Suprapubic skin (tissue), 4 donors: ENCODE measurements at regions not wholly inside any gene's neighbourhood (a gene's known extent, or its start where the extent isn't known, plus 50 kb on each side); places are given as distances from the start of the nearest gene placed in this dataset.

Source experiments
- DNase-seq, 2 donors: peaks; one replicate each; pipeline ENCODE4 v3.0.0-alpha.2; 2019; ENCODE audit warnings: low spot score in 2 of 2
- H3K27ac ChIP-seq: fragments of 200-600 bp; sonication (generic); one replicate; pipeline ENCODE4 v1.5.1; 2019
- H3K27me3 ChIP-seq: fragments of 200-600 bp; sonication (generic); one replicate; pipeline ENCODE4 v1.5.1; 2019
- H3K36me3 ChIP-seq: fragments of 200-600 bp; sonication (generic); one replicate; pipeline ENCODE4 v1.5.1; 2019
- H3K4me1 ChIP-seq: fragments of 200-600 bp; sonication (generic); one replicate; pipeline ENCODE4 v1.5.1; 2019
- H3K4me3 ChIP-seq: fragments of 200-600 bp; sonication (generic); one replicate; pipeline ENCODE4 v1.5.1; 2019; ENCODE audit warnings: mild to moderate bottlenecking
- H3K9me3 ChIP-seq: fragments of 200-600 bp; sonication (generic); one replicate; pipeline ENCODE4 v1.5.1; 2019
- CTCF ChIP-seq, 2 donors: fragments of 200-600 bp in 1 of 2; fragments of 450-650 bp in 1 of 2; sonication (generic) in 1 of 2; IDR thresholded peaks; one replicate each; pipeline ENCODE4 v1.5.1; 2016 to 2019; ENCODE audit warnings: antibody characterized with exemption in 2 of 2, mild to moderate bottlenecking in 1 of 2, moderate library complexity in 1 of 2
- EP300 ChIP-seq: sonication (generic); formaldehyde crosslinking; IDR thresholded peaks from one replicate; pipeline ENCODE4 v1.6.1; 2017; ENCODE audit warnings: antibody characterized with exemption
- POLR2A ChIP-seq, 2 donors: fragments of 450-650 bp; IDR thresholded peaks; one replicate each; pipeline ENCODE4 v1.6.1; 2017; ENCODE audit warnings: antibody characterized with exemption in 2 of 2, mild to moderate bottlenecking in 2 of 2, moderate library complexity in 2 of 2
- POLR2AphosphoS5 ChIP-seq, 3 donors: sonication (generic); formaldehyde crosslinking; IDR thresholded peaks; one replicate each; pipeline ENCODE4 v1.6.1; 2017; ENCODE audit warnings: antibody characterized with exemption in 3 of 3
- WGBS: methylation state at CpG from one replicate; pipeline ENCODE4 v1.1.5; 2018; 5-methylcytosine and 5-hydroxymethylcytosine counted together

- Histone ChIP-seq H3K4me1 (no peaks in the 10 kb centered on the region), H3K27me3 (no peaks in the 10 kb centered on the region), H3K9me3 (peaks cover 4% of the 10 kb centered on the region), H3K36me3 (no peaks in the 10 kb centered on the region), H3K4me3 (no peak overlapping the region), H3K27ac (no peak overlapping the region)
- DNase-seq = no peak
- TF ChIP-seq EP300 (no peak), CTCF (IDR thresholded peaks at IDR 0.05) (no peak), POLR2AphosphoS5 (IDR thresholded peaks at IDR 0.05) (no peak)
- WGBS = 87% methylated on average over 9 of the region's 9 CpGs
Measured at GRCh38 chr2:5026571-5027234, 665.5 kb upstream of the SOX11 start.

GRCh38 chr2:5035057-5035488, 657.1 kb upstream of the SOX11 start:
- H3K27ac ChIP-seq = no peak overlapping the region
- no peaks in the 10 kb centered on the region for H3K4me1 ChIP-seq
- 79% methylated on average over 6 of the region's 6 CpGs for WGBS
- no peaks in the 10 kb centered on the region for H3K27me3 ChIP-seq
- no peak for TF ChIP-seq EP300
- TF ChIP-seq CTCF (IDR thresholded peaks at IDR 0.05) = no peak
- no peak for TF ChIP-seq POLR2AphosphoS5 (IDR thresholded peaks at IDR 0.05)
- no peak for TF ChIP-seq POLR2A (IDR thresholded peaks at IDR 0.05)
- DNase-seq = no peak
- H3K4me3 ChIP-seq = no peak overlapping the region
- no peaks in the 10 kb centered on the region for H3K36me3 ChIP-seq
- no peaks in the 10 kb centered on the region for H3K9me3 ChIP-seq

GRCh38 chr2:5036256-5036655, 655.9 kb upstream of the SOX11 start:
- Histone ChIP-seq H3K27me3 (no peaks in the 10 kb centered on the region), H3K4me3 (no peak overlapping the region), H3K4me1 (no peaks in the 10 kb centered on the region), H3K9me3 (no peaks in the 10 kb centered on the region), H3K27ac (no peak overlapping the region), H3K36me3 (no peaks in the 10 kb centered on the region)
- WGBS = 67% methylated on average over 4 of the region's 4 CpGs
- DNase-seq = no peak
- TF ChIP-seq POLR2A (IDR thresholded peaks at IDR 0.05) = no peak
- TF ChIP-seq EP300 = no peak
- no peak for TF ChIP-seq CTCF (IDR thresholded peaks at IDR 0.05)
- TF ChIP-seq POLR2AphosphoS5 (IDR thresholded peaks at IDR 0.05) = no peak

- TF ChIP-seq POLR2AphosphoS5 (IDR thresholded peaks at IDR 0.05) = no peak
- TF ChIP-seq CTCF (IDR thresholded peaks at IDR 0.05) = no peak
- TF ChIP-seq POLR2A (IDR thresholded peaks at IDR 0.05) = no peak
- TF ChIP-seq EP300 = no peak
- no peaks in the 10 kb centered on the region for H3K36me3 ChIP-seq
- H3K4me1 ChIP-seq = no peaks in the 10 kb centered on the region
- no peak overlapping the region for H3K27ac ChIP-seq
- no peak overlapping the region for H3K4me3 ChIP-seq
- H3K9me3 ChIP-seq = no peaks in the 10 kb centered on the region
- H3K27me3 ChIP-seq = no peaks in the 10 kb centered on the region
- DNase-seq = no peak
- 81% methylated on average over 6 of the region's 6 CpGs for WGBS
Measured at GRCh38 chr2:5039241-5039975, 652.8 kb upstream of the SOX11 start.

GRCh38 chr2:5040571-5040970, 651.6 kb upstream of the SOX11 start:
- H3K27ac ChIP-seq = no peak overlapping the region
- H3K9me3 ChIP-seq = no peaks in the 10 kb centered on the region
- 75% methylated on average over 3 of the region's 3 CpGs for WGBS
- no peaks in the 10 kb centered on the region for H3K4me1 ChIP-seq
- no peak for DNase-seq
- no peak overlapping the region for H3K4me3 ChIP-seq
- TF ChIP-seq POLR2AphosphoS5 (IDR thresholded peaks at IDR 0.05) (no peak), EP300 (no peak)
- H3K36me3 ChIP-seq = no peaks in the 10 kb centered on the region
- H3K27me3 ChIP-seq = no peaks in the 10 kb centered on the region
